GM18873 (cell line): ENCODE measurements at regions not wholly inside any gene's neighbourhood (a gene's known extent, or its start where the extent isn't known, plus 50 kb on each side); places are given as distances from the start of the nearest gene placed in this dataset.
A peak's percentile ranks its signal among the peaks of the same experiment; 100 is the strongest.

Experiments used
- ATAC-seq: cut with Tn5 transposase; IDR thresholded peaks from one replicate; pipeline ENCODE4 v1.9.1; 2021; ENCODE audit warnings: mild to moderate bottlenecking, moderate library complexity, moderate number of reproducible peaks; ENCODE audit not compliant: unreplicated experiment, low FRiP score

DNA sequence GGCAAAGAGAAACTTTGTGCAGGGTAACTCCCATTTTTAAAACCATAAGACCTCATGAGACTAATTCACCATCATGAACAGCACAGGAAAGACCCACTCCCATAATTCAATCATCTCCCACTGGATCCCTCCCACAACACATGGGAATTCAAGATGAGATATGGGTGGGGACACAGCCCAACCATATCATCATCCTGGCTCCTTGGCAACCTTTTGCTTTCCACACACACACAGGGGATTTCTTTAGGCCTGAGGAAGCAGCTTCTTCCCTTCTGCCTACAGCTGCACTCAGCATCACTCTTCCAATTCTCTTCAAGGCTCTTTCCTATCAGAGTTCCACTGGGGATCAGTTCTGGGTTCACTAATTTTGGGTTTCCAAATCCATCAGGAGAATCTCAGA lies 199.0 kb upstream of the CTBP2 start:
- no peak for ATAC-seq

DNA sequence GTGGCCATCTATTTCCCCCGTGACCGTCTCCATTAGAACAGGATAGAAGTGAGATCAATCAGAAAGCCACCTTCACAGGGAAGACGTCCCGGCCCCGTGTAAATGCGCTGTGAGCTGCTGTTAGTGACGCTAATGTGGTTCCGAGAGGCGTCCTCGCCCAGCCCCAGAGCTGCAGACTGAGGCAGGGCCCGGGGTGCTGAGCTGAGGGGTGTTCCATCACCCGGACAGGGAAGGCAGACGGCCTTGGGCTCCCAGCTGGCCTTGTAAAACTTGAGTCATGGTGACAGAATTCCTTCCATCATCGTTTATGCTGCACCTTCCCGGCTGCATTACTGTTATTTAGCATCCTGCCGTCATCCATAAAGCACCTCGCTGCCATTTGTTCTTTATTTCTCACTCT lies 195.3 kb upstream of the CTBP2 start:
- no peak for ATAC-seq

DNA sequence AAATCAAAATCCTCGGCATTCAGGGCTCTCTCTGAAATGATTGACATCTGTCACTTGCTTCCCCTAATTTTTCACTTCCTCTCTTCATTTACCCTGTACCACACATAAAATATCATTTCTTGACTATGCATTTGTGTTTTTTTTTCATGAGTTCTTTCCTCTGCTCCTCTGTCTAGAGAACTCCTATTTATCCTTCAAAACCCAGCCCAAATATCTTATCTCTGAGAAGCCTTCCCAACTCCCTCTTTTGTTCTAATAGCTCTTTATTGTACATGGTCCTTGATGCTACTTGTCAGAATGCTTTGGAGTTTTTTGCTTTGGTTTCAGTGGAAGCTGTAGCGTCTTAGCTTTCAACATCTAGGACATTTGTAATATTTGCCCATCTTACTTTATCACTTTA lies 190.2 kb upstream of the CTBP2 start:
- no peak for ATAC-seq

DNA sequence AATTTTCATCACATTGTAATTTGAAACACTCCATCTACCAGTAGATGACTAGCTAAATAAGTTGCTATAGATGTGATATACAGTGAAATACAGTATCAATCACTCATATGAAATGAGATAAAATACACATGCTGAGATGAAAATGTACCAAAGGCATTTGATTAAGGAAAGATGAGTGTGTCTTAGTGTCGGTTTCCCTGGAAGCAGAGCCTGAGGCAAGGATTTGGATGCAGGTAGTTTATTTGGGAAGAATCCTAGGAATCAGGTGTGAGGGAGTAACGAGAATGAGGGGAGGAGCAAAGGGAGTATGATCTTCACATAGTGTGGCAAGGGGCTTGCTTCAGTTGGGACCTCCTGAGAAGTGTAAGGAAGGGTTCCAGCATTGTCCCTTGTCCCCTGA lies 188.2 kb upstream of the CTBP2 start:
- no peak for ATAC-seq

DNA sequence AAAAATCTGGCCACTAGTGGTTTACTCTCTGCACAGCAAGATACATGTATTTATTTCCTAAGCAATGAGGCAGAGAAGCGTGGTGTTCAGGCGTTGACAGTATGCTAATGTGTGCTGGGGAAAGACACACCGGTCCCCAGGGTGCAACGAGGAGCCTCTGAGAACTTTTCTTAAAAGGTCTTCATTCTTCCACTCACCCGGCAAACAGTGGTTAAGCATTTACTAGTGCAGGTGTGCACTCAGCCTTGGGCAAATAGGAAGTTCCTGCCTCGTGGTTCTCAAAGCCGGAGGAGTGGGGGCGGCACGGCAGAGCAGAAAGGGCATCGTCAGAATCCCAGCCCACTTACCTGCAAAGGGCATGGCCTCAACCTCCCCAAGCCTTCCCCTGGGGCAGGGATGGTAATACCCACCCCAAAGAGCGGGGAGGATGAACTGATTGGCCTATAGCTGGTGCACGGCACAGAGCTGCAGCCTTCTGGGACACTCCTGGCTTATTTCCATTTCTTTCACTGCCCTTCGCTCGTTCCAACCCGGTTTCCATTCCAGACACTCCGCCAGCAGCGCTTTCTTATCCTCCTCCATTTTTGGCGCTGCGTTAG lies 184.3 kb upstream of the CTBP2 start:
- peak; percentile 91 for ATAC-seq

DNA sequence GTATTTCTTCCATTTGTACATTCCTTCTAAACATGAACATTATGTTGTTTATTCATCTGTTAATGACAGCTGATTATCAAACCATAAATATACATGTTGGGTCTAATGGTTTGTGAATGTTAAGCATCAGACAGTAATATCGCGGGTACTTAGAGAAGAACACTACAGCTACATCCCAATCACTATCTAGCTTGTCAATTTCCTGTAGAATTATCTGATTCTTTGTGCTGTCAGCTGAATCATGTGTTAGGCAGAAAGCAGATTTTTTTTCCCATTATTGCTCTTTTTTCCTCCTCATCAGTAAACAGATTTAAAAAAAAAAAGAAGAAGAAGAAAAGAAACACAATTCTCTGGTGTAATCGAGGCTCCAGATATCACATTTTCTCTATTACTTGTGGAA lies 183.6 kb upstream of the CTBP2 start:
- no peak for ATAC-seq

DNA sequence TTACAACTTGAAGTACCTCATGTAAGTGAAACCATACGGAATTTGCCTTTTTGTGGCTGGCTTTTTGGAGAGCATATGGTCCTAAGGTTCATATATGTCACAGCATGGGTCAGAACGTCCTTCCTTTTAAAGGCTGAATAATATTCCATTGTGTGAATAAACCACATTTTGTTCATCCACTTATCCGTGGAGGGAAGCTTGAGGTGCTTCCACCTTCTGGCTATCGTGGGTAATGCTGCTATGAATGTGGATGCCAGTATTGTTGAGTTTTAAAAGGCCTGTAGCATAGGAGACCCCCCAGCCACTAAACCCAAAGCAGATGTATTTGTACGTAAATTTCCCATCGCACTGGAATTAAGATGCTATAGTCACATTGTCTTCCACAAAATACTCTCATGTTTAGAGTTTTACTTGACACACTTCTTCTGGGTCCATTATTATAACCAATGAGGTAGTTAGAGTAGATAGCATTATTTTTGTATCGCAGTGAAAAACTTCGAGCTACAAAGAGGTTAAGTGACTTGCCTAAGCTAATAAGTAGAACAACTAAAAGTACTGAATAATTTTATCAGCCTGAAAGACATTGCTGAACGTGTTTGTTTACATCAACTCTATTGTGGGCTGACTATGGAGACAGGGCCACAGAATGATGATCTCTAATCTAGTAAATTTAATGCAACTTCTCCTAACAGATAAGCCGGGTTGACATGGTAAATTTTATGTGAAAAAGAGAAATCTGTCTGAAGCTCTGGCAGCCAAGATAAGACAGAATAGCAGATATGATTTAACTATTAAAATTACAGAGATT lies 183.0 kb upstream of the CTBP2 start:
- no peak for ATAC-seq

DNA sequence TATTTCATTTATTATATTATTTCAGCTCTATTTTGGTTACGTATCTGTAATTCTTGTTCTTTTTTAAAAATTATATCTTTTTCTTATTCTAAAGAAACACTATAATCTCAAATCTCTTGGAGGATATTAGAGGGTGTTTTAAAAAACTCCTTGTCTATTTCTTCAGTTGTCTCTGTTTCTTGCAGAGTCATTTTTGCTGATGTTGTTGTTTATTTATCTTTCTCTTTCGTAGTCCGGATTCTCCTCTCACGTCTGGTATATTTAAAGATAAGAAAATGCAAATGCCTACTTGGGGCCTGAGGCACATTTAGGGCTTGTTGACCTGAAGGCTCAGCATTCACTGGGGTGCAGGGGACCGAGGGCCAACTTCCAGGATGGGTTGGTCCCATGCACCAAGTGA lies 181.2 kb upstream of the CTBP2 start:
- ATAC-seq: no peak

DNA sequence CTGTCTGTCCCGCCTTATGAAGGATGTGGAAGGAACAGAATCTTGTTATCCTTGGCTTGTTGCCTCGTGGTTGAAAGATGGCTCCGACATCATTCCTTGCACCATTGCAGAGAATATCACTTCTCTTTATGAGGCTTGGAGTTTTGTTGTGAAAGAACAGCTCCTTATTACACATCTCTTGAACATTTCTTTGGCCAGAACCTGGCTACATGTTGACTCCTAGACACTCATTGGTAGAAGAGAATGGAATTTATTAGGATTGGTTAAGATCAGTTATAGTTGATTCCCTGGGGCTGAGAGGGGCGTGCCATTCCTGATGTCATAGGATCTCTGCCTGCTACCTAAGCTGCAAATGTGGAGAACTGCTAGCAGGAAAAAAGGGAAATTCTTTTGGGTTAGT lies 180.5 kb upstream of the CTBP2 start:
- ATAC-seq: no peak

DNA sequence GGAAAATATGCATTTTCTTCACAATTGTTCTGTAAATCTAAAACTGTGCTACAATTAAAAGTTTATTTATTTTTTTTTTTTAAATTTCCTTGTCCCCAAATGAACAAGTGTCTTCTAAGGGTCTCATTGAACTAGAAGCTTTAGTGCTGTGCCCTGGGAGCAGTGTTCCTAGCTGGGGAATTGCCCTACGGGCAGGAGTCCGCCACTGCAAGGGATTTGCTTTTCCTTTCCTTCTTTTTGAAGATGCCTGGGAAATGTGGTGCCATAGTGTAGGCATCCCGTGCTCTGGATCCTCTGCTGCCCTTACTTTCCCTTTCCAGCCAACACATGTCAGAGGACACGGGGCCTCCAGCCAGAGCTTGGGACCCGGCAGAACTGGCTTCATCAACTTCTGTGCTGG lies 177.1 kb upstream of the CTBP2 start:
- no peak for ATAC-seq

DNA sequence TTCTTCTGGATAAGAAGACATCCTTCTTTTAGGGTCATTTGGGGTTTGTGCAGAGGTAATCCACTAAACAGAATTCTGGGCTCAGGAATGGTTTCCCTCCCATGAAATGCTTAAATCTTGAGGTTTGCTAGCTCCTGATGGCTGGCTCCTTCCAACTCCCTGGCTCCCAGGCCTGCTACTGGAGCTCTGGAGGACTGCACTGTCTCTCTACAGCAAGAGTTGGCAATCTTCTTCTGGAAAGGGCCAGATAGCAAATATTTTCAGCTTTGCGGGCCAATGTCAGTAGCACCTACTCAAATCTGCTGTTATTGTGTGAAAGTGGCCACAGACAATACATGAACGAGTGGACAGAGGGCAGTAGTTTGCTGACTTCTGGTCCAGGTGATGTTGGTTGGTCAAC lies 174.2 kb upstream of the CTBP2 start:
- ATAC-seq: no peak

DNA sequence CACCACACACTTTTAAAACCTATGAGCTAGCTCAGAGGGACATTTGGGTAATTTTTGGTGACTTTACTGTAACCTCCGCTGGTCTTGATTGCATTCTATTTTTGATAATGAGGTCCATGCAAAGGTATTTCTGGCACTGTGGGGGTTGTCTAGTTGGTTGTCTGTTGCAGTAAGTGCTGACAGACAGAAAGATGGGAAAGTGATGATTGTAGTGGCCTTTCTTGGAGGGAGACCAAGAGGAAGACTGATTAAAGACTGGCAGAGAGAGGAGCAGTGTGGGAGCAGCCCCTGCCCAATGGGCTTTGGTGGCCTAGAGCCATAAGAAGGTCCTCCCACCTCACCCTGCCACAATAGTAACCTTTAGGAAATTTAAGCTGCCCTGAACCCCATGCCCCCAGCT lies 173.4 kb upstream of the CTBP2 start:
- no peak for ATAC-seq

DNA sequence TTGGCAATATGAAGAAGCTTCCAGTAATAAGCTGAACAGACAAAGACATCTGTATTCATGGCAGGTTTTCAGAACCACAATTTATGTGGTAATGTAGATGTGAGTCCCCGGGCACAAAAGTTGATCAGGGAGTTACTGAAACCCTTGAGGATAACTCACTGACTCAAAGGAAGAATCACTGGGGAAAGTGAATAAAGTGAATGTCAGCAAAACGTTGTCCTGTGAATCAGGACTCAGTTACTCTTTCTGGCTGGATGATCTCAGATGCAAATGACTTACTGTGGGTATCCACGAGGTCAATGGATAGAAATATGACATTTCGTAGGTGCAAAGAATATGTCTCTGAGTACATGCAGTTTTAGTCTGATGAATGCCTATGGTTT lies 172.8 kb upstream of the CTBP2 start:
- ATAC-seq: no peak

DNA sequence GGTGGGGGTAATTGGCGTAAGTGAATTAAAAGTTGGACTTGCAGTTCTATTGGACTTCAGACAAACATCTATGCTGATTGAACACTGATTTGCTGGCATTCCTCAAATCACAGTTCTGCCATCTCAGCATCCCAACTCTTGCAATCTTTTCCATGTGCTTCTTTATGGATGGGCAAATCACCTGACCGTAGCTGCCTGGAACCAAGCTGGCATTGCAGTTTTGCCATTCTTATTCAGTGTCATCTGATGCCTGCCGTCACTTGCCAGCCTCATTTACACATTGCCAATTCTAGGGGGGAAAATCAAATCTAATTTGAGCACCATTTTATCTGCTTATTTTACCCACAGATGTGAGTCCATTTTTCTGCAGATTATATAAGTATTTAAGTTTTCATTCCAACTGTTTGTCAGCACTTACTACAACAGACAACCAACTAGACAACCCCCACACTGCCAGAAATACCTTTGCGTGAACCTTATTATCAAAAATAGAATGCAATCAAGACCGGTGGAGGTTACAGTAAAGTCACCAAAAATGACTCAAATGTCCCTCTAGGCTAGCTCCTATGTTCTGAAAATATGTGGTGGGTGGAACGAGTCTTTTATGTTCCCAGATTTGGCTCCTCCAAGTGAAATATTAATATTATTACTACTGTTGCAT lies 172.3 kb upstream of the CTBP2 start:
- no peak for ATAC-seq

DNA sequence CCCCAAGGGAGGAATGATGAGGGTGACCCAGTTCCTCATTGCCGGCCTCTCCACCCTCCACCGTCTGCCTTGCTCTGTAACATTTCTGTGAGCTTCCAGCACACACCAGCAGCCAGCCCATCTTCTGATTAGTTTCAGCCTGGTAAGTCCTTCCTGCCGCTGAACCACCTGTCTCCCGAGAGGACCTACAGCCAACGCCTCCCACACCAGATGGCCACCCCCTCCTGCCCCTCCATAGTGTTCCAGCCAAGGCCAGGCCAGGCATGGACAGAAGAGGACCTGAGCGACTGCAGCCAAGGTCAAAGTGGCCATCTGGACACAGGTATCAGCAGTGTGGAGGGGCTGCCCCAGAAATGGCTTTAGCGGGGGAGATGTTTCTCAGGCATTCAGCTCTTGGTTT lies 170.7 kb upstream of the CTBP2 start:
- no peak for ATAC-seq

DNA sequence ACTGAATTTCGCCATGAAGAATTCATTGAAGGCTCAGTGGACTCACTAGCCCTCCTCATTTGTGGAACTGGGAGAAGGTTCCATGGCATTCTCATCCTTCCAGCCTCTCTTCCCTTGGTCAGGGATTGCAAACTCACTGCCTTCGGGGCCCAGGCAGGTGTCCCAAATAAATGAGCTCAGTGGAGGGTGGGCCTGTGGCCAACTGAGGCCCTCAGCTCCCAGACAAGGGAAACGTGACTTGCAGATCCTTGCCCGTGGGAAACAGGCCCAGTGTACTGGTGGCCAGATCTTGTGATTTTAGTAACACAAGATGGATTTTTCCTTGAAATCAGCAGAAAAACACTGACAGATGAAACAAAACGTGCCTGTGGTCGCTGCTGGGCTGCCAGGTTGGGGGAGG lies 168.7 kb upstream of the CTBP2 start:
- ATAC-seq: no peak

DNA sequence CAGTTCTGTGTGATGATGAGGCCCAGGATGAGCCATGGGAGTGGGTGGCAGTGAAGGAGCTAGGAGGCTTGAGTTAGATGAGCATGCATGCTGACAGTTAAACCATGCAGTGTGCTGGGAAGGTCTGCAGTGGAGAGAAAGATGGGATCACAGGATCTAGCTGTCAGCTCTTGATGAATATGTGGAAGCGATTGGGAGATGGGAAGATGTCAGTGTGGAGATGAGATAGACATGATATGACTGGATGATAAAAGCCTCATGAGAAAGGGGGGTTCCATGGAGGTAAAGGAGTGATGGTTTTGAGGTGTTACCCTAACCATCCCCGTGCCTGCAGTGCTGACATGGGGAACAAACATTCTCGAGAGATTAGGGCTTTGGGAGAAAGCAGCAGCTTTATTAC lies 165.0 kb upstream of the CTBP2 start:
- ATAC-seq: no peak

DNA sequence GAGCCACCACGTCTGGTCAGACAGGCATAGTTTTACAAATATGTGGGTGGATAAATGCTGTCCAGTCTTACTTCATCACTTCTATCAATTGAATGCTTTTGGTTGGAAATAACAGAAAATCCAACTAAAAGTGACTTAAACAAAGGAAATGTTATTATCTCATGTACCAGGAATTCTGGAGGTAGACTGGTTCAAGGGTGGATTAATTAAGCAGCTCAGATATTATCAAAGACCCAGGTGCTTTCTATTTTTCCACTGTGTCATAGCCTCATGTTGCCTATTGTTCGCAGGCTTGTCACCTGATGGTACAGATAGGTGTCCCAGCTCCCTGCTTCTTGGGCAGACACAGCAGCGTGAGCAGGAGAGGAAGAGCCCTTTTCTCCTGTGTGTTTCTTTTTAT lies 156.1 kb upstream of the CTBP2 start:
- ATAC-seq: no peak

DNA sequence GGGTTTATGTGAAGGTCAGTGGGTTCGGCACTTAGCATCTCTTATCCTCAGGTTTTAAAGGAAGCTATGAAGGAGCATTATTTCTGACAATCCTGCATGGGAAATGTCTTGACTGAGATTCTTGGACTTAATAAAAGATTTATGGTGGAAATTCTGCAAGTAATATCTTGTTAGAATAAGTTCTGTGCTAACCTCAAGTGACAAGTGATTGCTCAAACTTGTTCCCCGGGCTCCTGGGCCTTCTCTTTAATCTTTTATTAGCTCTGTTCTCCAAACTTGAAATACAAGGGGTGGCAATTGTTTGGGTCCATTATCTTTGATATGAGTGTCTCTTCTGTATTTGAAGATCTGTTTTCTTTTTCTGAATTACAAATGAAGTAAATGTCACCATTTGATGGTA lies 140.6 kb upstream of the CTBP2 start:
- no peak for ATAC-seq

DNA sequence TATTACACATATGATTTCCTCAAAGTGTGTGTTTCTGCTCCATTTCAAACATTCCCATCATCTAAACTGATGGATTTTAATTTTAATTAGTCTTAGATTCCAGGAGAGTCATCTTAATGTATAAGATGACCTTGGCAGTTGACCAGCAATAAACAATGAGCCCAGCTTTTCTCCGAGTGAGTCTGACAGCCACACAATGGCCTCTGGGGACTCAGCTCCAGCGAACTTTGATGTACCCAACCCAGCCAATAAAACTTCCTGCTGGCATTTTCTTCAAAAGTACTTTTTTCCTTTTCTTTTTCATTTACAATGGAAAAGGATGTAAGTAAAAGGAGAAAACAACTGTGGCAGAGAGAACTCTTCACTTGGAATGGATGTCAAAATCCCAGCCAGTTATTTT lies 139.1 kb upstream of the CTBP2 start:
- no peak for ATAC-seq

DNA sequence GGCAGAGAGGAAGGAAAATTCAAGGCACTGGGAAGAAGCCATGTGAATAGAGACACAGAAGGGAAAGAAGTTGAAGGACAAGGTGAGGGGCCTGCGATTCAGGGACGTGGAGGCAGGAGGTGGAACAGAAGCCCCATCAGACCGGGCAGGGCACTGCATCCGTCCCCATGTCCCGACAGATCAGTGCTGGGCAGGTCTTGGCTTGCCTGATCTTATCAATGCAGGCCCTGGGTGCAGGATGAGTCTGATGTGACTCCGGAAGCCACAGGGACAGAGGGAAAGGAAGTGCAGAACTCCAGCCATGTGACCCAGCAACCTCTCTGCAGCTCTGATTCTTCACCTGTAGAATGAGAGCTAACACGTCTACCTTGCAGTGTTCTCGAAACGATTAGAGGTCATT lies 136.2 kb upstream of the CTBP2 start:
- ATAC-seq: no peak

DNA sequence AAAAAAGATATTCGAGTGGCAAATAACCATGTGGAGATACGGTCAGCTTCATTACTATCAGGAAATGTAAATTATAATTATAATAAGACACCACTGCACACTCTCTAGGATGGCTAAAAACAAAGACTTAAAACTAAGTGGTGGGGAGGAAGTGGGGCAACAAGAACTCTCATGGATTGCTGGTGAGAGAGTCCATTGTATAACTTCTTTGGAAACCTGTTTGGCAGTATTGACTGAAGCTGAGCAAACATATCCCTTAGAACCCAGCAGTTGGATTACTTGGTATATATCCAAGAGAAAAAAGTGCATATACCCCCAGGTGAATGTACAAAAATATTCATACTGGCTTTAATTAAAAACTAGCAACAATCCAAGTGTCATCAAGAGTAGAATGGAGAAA lies 133.7 kb upstream of the CTBP2 start:
- ATAC-seq: no peak
